ENCODE measurements at regions not wholly inside any gene's neighbourhood (a gene's known extent, or its start where the extent isn't known, plus 50 kb on each side); places are given as distances from the start of the nearest gene placed in this dataset.
"Not testable (repeated sequence)": the region's sequence is repeated elsewhere in the genome, so short reads cannot be mapped to it uniquely, and the experiment has no call there.

DNA sequence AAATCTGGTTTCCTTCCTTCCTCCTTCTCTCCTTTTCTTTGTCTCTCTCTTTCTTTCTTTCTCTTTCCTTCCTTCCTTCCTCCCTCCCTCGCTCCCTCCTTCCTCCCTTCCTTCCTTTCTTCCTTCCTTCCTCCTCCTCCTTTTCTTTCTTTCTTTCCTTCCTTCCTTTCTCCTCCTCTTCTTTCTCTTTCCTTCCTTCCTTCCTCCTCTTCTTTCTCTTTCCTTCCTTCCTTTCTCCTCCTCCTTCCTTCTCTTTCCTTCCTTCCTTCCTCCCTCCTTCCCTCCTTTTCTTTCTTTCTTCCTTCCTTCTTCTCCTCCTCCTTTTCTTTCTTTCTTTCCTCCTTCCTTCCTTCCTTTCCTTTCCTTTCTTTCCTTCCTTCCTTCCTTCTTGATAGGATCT is 61.2 kb downstream of the VIP start:
- DNase-seq = no peak

DNA sequence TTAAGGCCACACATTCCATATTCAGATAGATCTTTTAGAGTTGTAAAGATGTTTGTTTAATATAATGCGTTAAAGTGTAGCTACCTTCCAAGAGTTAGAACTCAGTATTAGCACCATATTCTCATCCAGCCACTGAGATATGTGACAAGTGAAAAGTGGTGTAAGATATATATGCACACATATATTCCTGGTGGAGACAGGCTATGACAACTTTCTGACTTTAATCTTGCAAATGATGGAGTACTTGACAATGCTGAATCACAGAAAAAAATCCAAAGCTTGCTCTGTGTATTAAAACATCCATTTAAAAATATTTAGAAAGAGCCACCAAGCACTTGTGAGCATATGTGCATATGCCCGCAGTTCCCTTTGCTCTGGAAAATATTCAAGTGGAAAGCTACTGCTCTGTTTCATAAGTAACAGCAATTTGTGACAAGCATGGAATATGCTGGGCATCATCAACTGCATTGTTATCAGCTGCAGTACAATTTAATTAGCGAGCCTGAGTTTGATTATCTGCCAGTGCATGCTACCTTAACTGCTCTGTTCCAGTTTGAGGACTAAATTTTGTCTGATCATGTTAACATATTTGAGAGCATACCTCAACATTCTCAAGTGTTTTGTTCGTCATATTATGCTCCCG is 64.8 kb downstream of the VIP start:
- no peak for DNase-seq

DNA sequence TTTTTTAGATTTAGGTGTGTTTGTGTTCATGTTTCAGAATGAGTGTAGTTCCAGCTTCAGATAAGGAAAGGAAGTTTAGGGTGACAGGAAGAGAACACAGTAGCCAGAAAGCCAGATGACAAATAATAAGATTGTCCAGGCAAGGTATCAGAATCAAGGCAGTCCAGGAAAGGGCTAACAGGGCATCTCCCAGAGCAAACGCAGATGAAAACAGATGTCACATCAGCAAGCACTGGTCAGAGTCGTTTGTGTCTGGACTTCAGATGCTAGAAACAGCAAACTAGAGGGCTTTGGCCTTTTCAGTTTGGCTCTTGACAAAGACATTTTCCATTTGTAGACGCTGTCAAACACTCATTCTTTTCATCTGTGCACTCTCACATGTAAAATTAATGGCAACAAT is 65.5 kb downstream of the VIP start:
- DNase-seq = no peak

GRCh38 chr6:152821525-152821924 is 70.9 kb downstream of the VIP start:
- no peak for DNase-seq

DNA sequence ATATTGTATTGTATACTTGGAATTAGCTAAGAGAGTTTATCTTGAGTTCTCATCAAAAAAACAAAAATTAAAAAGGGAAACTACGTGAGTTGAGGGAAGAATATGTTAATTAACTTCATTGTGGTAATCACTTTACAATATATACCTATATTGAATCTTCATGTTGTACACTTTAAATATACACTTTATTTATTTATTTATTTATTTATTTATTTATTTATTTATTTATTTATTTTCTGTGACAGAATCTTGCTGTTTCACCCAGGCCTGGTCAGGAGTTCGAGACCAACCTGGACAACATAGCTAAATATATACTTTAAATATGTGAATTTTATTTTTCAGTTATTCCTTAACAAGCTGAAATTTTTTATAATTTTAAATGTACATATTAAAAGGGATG is 74.1 kb downstream of the VIP start:
- no peak for DNase-seq

DNA sequence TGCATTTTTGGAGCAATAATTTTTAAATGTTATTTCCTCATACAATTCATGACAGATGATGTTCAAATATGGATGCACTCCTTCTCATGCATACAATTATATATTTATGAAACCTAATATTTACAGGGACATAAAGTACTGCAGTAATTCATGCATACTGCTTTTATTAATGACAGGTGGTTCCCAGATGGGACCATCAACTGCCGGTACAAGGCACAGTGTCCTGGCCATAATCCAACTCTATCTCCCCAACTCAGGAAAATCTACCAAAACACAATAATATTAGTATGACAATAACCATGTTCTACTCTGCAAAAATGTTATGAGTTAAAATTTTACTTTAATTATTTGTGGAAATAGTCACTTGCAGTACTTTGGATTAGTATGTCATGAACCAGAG is 77.8 kb downstream of the VIP start:
- DNase-seq = no peak

GRCh38 chr6:152834366-152834765 is 83.8 kb downstream of the VIP start:
- DNase-seq = not testable (repeated sequence)

DNA sequence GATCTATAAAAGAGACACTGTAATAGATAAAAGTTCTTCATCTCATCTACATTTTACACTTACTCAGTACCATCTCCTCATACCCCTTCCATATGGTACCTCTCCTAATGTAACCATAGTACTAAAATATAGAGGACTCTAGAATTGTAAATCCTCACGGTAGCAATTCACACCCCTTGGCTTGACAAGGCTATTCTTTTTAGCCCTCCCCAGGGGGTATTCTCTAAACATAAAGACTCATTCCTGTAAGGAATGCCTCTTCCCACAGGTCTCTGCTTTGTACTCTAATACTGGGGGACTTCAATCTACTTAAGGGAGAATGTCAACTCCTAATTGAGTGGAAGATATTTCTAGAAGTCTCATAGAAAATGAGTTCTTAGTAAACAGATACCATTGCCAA is 85.9 kb downstream of the VIP start:
- DNase-seq = no peak

DNA sequence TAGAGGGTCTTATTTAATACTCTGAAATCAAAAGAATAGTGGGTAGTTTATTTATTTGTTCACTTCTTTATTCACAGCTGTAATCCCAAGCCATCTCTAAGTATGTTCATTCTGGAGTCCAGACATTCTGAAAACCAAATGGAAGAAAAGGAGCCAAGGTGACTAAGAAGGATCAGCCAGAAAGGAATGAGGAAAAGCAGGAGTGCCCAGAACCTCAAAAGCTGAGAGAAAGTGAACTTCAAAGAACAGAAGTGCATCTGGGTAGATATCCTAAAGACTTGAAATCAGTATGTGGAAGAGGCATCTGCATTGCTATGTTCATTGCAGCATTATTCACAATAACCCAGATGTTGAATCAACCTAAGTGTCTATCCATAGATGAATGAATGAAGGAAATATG is 94.8 kb downstream of the VIP start:
- DNase-seq = no peak

- no peak for DNase-seq
These were observed 96.2 kb downstream of the VIP start for GRCh38 chr6:152846825-152847224.

GRCh38 chr6:152848919-152849318 is 98.3 kb downstream of the VIP start:
- no peak for DNase-seq

DNA sequence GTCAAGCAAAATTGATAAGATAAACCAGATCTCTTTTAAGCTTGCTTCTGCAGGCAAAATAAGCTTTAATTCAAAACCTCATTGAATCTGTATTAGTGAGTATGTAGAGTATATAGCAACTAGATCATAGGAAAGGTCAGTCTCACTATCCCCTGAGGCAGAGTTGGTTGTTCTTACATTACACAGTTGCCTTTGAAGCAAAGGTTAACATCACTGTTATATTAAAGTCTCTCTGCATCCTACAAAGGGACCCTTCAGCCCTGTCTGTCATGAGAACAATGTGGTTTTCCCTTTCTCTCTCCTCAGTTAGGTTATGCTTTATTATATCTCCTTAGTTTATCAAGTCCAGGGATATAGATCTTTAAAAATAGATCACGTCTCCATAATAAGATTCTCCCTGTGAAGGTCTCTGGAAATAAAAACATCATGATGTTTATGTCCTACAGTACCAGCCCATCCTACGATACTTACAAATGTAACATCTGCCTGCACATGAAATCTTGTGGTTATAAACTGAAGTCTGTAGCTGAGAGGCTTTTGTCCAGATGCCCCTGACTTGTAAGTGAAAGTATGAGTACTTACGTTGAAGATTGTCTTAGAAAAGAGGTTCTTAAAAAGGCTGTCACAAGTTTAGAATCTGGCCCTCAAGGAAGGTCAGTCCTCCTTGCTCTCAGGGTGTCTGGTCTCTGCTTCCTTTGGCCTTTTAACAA is 103.6 kb downstream of the VIP start:
- DNase-seq = no peak

DNA sequence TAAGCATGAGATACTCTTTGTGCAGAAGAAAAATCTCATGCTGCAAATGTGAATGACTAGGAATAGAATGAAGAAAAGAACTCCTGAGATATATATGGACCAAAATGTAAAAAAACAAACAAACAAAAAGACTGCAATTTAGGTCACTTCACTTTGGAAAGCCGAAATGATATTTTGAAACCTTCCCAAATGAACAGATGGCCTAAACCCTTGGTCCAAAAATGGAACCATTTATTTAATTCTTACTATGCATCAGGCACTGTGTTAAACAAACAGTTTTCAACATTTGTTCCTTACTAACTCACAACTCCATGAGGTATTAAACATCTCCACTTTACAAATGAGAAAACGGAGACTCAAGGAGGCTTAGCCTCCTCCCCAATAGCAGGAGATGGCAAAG is 107.5 kb downstream of the VIP start:
- DNase-seq = no peak

DNA sequence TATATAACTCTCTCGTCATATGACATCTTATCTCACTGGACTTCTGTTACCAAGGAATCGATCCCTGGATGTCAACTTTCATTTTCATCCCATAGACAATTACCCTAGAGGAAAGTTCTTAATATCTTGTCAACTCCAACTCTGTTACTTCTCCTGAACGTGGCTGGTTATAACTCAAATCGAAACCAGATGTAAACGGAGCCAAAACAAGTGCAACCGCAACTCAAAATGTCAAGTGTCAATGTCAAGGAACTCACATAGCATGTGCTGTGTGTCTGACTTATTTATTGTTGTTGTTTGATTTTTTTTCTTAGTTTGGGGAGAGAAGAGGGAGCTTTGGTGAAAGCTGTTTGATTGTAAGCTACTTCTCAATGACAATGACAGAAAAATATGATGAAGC is 108.6 kb downstream of the VIP start:
- no peak for DNase-seq

DNA sequence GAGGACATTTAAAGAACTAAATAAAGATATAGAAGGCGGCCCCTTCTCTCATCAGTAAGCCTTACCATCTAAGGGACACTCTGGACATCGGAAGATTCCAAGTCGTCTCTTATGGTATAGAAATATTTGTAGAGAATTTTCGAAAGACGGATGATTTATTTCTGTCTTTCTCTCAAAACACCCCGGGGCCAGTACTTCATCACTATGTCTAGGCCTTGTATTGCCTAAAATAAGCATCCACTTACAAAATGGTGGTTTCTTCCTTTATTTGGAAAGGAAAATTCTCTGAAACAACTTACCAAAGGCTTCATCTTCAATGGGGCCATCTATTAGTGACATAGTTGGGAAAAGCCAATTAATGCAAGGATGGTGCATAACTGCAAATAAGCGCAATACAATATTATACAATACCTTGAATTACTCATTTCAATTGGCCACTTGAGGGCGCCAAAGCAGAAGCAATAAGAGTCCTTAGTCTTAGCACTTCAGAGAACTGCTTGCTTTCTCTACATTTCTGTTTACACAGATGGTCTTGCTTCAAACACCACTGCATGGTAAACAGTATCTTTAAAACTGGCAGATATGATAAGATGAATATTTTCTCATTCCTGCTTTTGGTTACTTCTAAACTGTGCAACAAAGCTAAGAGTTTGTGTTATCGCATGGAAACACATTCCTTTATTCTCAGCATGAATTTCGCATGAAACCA is 113.2 kb downstream of the VIP start:
- peak; percentile 66 for DNase-seq

- DNase-seq = no peak
These were observed 108.6 kb downstream of the FBXO5 start for GRCh38 chr6:152874267-152874666.

DNA sequence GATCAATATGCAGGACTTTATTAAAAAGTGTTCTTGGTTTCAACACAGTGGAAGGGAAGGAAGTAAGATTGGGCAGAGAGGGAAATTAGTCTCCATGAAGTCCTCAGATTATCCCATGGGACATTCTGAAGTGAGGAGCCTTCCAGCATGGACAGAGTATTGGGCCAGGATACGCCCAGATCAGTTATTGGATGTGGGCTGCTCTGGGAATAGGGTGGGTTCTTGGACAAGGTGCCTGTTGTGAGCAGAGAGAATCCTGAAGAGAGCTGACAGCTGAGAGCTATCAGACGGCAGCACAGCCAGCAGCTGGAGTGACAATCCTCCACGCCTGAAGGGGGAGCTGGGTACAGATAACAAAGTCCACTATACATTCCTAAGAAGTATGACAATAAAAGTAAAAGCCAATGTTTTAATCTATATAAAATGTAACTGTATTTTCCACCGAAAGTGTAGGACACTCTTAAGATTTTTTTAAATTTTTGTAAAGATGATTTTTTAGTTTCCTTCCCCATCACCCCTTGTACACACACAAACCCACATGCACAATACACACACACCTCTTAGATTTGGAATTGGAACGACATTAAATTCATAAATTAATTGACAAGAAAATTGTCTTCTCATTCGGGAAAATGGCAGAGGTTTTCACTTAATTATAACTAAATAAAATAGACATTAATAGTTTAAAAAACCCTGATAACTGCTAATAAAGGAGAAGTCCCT is 107.8 kb downstream of the FBXO5 start:
- no peak for DNase-seq

GRCh38 chr6:152879681-152880080 is 103.2 kb downstream of the FBXO5 start:
- no peak for DNase-seq

- no peak for DNase-seq
These were observed 89.7 kb downstream of the FBXO5 start for GRCh38 chr6:152893187-152893586.

- DNase-seq = no peak
These were observed 85.9 kb downstream of the FBXO5 start for GRCh38 chr6:152896923-152897322.

GRCh38 chr6:152897807-152898399 is 84.9 kb downstream of the FBXO5 start:
- peak; percentile 59 for DNase-seq

DNA sequence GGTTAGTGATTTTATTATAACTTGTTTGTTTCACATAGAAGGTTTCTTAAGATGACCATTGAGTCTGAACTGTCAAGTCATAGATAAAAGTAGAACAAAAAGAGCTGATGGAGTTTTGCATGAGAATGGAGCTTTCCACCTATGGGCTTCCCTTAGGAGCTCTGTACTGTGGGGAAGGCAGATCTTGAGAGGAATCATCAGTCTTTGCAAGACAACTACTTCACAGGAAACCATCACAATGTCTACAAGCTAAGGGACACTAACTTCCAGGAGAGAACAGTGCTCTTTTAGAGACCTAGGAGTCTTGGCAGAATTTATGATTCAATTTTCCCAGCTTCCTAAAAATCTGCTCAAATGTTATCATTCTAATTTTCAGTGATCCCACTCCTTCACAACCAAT is 78.2 kb downstream of the FBXO5 start:
- no peak for DNase-seq
